Fibroblast of the aortic adventitia (primary cell): ENCODE measurements at regions not wholly inside any gene's neighbourhood (a gene's known extent, or its start where the extent isn't known, plus 50 kb on each side); places are given as distances from the start of the nearest gene placed in this dataset.

ENCODE experiments used
- DNase-seq: peaks from one replicate; pipeline ENCODE4 v3.0.0-alpha.2; 2010; ENCODE audit warnings: low read depth
- H3K4me3 ChIP-seq: 2 replicates; pipeline ENCODE4 v1.5.1; 2011; ENCODE audit warnings: low read depth, mild to moderate bottlenecking, control low read depth, low read length, moderate library complexity
- TF ChIP-seq, protein P1 (sequence below): IDR thresholded peaks from 2 replicates; pipeline ENCODE4 v1.5.1; 2011; ENCODE audit warnings: mild to moderate bottlenecking, low read length, control low read depth, inconsistent platforms; ENCODE audit not compliant: insufficient read depth

DNA sequence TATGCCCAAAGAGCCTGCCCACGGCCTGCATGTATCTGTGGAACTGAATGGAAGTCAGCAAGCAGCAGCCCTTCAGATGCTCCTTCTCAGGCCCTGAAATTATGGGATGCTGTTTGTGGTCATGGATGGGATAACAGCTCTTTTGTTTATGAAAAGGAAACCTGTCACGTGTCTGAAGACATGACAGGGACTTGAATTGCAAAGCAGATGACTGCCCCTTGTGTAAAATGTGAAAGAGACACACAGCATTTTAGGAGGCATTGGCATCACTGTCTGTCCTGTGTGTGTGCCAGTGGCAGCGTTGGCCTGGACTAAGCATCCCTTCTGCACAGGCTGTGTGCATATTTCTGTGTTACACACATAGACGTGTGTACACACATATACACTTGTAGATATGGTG, 192.1 kb downstream of the VRK1 start:
- TF ChIP-seq, protein P1, sequence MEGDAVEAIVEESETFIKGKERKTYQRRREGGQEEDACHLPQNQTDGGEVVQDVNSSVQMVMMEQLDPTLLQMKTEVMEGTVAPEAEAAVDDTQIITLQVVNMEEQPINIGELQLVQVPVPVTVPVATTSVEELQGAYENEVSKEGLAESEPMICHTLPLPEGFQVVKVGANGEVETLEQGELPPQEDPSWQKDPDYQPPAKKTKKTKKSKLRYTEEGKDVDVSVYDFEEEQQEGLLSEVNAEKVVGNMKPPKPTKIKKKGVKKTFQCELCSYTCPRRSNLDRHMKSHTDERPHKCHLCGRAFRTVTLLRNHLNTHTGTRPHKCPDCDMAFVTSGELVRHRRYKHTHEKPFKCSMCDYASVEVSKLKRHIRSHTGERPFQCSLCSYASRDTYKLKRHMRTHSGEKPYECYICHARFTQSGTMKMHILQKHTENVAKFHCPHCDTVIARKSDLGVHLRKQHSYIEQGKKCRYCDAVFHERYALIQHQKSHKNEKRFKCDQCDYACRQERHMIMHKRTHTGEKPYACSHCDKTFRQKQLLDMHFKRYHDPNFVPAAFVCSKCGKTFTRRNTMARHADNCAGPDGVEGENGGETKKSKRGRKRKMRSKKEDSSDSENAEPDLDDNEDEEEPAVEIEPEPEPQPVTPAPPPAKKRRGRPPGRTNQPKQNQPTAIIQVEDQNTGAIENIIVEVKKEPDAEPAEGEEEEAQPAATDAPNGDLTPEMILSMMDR: no peak
- no peak overlapping the region for H3K4me3 ChIP-seq
- no peak for DNase-seq

DNA sequence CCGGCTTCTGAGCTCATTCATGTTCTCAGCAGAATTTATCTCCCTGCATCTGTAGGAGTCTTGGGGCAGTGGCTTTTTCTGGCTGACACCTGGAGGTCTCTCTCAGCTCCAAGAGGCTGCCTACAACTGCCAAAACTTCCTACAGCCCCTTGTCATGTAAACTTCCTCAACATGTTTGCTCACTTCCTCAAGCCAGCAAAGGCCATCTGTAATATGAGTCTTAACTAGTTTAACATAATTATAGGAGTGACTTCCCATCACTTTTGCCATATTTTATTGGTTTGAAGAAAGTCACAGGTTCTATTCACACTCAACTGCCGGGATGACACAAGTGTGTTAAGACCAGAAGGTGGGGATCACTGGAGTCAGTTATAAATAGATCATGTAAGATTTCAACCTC, 194.0 kb downstream of the VRK1 start:
- H3K4me3 ChIP-seq: no peak overlapping the region
- TF ChIP-seq, protein P1: no peak
- no peak for DNase-seq

DNA sequence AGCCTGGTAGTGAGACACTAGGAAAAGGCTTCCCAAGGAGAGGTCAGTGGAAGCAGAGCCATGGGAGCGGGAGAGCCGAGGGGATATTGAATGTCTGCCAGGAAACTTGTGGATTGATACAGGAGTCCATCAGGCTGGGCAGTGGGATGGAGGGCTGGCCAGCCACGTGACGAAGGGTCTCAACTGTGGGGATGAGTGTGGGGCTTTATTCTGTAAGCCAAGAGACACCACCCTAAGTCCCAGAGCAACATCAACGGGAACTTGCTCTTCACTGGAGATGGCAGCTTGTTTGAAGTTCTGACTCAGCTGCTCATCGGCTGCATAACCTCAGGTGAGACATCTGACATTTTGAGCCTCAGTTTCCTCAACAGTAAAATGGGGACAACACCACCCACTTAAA, 197.8 kb downstream of the VRK1 start:
- TF ChIP-seq, protein P1: no peak
- H3K4me3 ChIP-seq: no peak overlapping the region
- no peak for DNase-seq

DNA sequence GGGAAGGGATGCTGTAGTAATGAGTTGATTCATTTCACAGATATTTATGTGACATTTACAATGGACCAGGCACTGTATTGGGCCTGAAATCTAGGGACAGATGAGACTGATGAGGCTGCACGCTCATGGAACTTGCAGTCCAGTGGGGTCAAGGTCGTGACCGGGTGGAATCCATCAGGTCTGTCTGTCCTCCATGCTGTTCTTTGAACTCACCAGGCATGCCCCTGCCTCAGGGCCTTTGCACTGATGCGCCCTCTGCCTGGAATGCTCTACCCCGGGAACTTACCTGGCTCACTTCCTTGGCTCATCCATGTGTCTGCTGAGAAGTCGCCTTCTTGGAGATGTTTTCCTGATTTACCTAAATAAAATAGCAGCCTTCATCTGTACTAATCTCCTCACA, 200.1 kb downstream of the VRK1 start:
- no peak for DNase-seq
- TF ChIP-seq, protein P1: no peak
- H3K4me3 ChIP-seq: no peak overlapping the region

DNA sequence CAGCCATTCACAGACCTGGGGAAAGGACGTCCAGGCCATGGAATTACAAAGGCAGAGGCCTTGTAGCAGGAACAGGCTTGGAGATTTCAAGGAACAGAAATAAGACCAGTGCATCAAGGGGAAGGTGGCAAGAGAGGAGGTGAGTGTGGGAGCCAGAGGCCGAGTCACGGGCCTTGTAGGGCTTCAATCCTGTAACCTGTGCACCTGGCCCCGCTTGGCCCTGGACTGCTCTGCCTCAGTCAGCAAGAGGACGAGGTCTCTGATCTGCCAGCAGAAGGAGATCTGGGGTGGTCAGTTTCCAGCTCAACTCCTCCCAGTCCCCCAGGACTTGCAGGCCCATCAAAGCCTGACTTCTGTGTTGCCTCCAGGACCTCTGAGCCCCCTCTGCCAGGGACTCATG, 200.8 kb downstream of the VRK1 start:
- H3K4me3 ChIP-seq: no peak overlapping the region
- DNase-seq: no peak
- TF ChIP-seq, protein P1: no peak

DNA sequence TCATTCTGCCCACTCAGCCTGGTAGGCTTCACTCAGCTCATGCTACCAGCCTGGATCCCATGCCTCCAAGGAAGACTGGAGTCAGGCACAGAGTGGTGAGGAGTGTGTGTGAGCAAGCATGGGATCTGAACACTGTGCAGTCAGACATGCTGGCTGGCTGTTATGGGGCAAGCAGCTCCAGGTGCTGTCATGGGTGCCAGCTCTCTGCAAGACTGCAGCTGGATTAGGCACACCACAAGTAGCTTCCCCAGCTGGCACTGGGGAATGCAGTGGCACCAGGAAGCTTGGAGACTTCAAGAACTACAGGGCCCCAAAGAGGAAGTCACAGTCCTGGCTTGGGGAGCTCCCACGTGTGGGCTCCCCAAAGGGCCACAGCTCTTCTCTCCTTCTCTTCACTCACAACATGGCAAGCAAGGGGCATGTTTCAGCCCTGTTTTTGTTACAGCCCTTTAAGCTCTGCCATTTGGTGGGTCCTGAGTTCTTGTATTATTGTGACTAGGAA, 202.5 kb downstream of the VRK1 start:
- DNase-seq: no peak
- H3K4me3 ChIP-seq: no peak overlapping the region
- TF ChIP-seq, protein P1: no peak

DNA sequence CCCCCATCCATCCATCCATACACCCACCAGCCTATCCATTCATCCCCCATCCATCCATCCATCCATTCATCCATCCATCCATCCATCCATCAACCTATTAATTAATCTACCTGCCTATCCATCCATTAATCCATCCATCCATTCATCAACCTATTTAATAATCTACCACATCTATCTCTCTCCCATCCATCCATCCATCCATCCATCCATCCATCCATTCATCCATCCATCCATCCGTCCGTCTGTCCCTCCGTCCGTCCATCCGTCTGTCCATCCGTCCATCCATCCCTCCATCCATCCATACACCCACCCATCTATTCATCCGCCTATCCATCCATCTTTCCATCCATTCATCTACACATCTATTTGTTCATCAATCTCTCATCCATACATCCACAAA, 205.3 kb downstream of the VRK1 start:
- no peak overlapping the region for H3K4me3 ChIP-seq
- DNase-seq: no peak
- TF ChIP-seq, protein P1: no peak
